Retinal pigment epithelial cell (primary cell): ENCODE measurements at regions not wholly inside any gene's neighbourhood (a gene's known extent, or its start where the extent isn't known, plus 50 kb on each side); places are given as distances from the start of the nearest gene placed in this dataset.
"Not testable (repeated sequence)": the region's sequence is repeated elsewhere in the genome, so short reads cannot be mapped to it uniquely, and the experiment has no call there.

Source experiments
- DNase-seq: peaks from one replicate; pipeline ENCODE4 v3.0.0-alpha.2; 2010; ENCODE audit warnings: low read depth
- H3K4me3 ChIP-seq: 2 replicates; pipeline ENCODE4 v1.5.1; 2011; ENCODE audit warnings: mild to moderate bottlenecking, low read length, control low read depth, moderate library complexity
- CTCF ChIP-seq: conservative IDR thresholded peaks from 2 replicates; pipeline ENCODE4 v1.5.1; 2011; ENCODE audit warnings: low read depth, low read length, control low read depth, inconsistent platforms

GRCh38 chr13:61900033-61900432 is 484.4 kb upstream of the PCDH20 start:
- DNase-seq: no peak
- no peak overlapping the region for H3K4me3 ChIP-seq
- TF ChIP-seq CTCF: no peak

GRCh38 chr13:61898207-61898606 is 482.6 kb upstream of the PCDH20 start:
- no peak for DNase-seq
- no peak for TF ChIP-seq CTCF
- H3K4me3 ChIP-seq: no peak overlapping the region

- no peak overlapping the region for H3K4me3 ChIP-seq
- no peak for DNase-seq
- no peak for TF ChIP-seq CTCF
These were observed 475.8 kb upstream of the PCDH20 start for GRCh38 chr13:61891401-61891800.

- no peak overlapping the region for H3K4me3 ChIP-seq
- TF ChIP-seq CTCF: no peak
- DNase-seq: no peak
These were observed 469.2 kb upstream of the PCDH20 start for GRCh38 chr13:61884830-61885229.

- DNase-seq: no peak
- no peak overlapping the region for H3K4me3 ChIP-seq
- peak; percentile 70 for TF ChIP-seq CTCF
These were observed 465.1 kb upstream of the PCDH20 start for GRCh38 chr13:61880578-61881283.

GRCh38 chr13:61878565-61878964 is 462.9 kb upstream of the PCDH20 start:
- DNase-seq, H3K4me3 ChIP-seq: not testable (repeated sequence)

GRCh38 chr13:61874970-61875579 is 459.4 kb upstream of the PCDH20 start:
- no peak for TF ChIP-seq CTCF
- DNase-seq: no peak
- no peak overlapping the region for H3K4me3 ChIP-seq
